Dermis blood vessel endothelial cell (primary cell): ENCODE measurements at regions not wholly inside any gene's neighbourhood (a gene's known extent, or its start where the extent isn't known, plus 50 kb on each side); places are given as distances from the start of the nearest gene placed in this dataset.

Experiments used
- DNase-seq: peaks from one replicate; pipeline ENCODE4 v3.0.0; 2010

DNA sequence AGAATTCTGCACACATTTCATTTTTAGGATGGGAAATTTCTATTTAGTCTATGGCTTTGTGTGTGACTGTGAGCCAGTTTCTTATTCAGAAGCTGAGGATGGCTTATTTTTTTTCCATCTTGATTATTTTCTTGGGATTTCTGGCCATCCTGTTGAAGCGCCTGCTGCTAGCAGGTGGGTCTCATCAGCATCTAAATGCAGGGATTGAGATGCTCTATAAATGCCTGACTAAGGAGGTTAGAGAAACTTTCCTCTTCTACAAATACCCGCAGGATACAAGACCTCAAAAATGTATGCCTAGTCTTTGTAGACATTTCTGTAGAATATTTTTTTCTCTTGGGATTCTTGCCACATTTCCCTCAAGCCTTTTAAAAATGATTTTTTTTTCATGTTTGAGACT, 138.0 kb upstream of the CCN2 start:
- no peak for DNase-seq

DNA sequence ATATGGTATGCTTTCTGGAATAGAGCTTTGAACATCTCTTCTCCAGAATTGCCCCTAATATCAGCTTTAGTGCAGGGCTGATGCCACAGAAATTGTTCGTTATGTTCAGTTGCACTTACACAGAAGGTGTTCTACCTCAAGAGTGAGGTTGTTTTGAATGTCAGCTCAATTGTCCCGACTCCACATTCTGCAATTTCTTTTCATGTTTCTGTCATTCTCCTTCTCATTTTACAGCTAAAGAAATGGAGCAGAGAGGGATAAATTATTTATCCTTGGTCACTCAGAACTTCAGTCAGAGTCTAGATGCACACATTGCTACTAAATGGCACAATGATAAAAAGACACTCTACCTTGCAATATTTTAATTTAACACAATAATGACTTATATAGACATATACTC, 137.0 kb upstream of the CCN2 start:
- no peak for DNase-seq

DNA sequence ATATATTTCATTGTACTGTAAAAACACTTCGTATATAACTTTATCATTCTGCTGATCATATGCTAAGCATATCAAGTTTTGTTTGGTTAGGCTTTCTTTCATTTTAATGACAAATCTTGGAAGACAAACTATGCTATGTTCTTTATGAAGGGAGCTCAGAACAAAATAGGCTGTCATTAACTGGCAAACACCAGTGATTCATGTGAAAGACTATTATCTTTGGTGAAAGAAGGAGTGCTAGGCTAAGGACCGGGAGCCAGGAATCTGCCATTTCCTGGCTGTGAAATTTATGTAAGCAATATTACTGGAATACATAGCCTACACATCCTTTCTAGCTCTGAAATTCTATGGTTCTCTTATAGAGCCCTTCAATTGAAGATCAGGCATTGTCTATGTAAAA, 136.2 kb upstream of the CCN2 start:
- DNase-seq, result peak; percentile 63

DNA sequence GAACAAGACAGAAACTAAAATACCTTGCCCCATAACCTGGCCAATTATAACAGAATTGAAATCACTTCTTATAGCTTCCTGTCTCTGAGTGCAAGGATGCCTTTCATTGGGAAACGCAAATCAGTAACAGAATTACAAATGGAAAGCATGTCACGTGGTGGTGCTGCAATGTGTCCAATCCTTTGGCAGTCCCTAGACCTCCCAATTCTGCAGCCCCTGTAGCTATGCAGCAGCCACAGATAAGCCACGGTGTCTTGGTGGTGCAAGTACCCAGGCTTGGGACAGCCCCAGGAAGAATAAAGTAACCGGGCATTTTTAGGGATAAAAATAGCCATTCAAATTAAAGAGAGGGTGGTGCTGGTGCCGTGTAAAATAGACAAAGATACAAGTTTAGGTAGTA, 134.6 kb upstream of the CCN2 start:
- DNase-seq, result peak; percentile 34

DNA sequence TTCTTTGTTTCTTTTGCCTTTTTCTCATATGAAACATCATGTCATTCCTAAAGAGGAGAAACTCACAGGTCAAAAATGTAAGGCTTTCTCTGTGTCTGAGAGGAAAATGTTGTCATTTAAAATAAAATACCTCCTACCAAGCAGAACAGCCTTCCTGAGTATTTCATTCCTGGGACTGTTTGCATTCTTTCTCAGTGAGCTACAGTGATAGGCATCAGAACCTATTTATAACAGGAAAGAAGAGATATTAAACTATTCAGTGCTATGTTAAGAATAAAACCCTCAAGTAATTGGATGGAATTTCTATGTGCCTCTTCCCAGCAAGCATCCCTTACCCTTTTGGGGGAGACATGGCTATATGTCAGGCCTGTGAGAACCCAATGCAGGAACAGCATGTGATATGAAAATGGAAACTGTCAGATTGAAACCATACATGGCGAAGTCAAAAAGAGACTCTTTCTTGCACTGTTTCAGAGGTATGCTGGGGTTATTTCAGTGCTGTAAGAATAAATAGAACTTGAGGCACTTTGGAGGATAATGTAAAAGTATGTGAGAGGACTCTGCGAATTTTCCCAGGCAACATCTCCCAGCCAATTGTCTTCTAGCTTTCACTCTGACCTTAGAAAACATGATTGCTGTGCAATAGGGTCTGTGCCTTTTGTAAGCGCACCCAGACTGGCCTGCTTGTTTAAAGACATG, 133.8 kb upstream of the CCN2 start:
- DNase-seq, result peak; percentile 95

DNA sequence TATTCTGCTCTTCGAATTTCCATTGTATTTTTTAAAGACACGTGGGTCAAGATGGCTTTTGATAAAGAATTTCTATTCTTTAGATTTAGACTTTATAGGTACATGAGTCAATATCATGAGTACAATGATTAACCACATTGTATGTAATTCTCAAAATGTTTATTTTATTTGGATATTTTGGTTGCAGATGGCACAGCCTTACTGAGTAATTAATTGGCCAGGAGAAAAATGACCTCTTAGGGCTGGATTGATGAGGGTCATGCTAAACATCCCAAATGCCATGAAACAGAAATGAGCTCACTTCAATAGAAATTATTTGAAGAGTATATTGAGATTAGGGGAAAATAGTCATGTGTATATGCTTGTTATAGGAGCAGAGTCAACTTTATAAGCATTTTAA, 131.2 kb upstream of the CCN2 start:
- no peak for DNase-seq

DNA sequence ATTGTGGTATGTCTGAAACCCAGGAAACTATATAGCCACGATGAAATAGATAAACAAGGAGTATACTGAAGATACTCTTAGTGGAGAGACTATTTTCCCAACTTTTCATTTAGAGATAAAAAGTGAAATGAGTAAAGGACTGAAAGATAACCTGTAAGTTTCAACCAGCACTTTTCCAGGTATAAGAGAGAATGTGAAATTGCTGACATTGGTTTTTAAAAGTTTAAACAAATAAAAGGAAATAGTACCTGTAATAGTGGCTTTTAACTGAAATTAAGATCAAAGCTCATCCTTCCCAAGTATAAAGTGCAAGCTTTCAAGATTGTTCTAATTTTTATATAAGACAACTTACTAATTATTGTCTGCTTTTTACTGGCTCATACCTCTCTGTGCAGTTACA, 130.2 kb upstream of the CCN2 start:
- no peak for DNase-seq

DNA sequence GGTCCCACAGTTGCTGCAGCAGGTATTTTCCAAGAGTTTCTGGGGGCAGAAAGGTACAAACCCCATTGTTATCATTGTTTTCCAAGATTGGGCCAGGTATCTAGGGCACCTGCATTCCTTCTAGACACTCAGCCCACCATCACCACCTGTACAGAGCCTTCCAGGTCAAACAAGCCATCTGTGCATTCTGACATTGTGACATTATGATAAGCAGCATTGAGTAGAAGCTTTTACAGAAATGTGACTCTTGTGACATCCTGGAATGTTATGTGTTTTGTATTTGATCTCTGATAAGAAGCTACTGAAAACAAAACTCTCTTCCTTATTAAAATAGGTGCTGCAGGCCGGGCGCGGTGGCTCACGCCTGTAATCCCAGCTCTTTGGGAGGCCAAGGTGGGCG, 128.1 kb upstream of the CCN2 start:
- DNase-seq, result no peak

DNA sequence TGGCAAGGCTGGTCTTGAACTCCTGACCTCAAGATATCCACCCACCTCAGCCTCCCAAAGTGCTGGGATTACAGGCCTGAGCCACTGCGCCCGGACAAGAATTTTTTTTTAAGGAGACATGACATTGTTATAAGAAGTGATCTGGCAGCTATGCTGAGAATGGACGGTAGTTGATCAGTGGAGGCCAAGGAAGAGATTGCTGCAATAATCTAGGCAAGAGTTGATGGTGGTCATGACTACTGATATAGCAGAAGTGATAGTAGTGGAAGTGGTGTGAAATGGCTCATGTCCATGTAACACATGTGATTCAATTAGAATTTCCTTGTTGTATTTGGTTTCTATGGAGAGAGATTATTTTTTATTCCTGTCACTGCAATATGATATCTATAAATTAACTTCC, 125.3 kb upstream of the CCN2 start:
- DNase-seq, result no peak

DNA sequence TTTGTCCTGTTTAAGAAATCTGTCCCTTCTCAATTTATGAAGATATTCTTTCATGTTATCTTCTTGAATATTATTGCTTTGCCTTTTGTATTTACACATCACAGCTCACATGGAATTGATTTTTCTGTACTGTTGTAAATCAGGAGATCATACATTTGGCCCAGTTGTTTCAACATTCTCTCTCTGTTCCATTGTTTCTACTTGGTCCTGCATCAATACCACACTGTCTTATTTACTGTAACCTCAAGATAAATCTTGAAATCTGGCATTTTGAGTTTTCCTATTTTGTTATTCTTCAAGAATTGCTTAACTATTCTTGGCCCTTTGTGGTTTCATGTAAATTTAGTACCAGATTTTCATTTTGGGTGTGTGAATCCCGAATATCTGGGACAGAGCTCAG, 121.7 kb upstream of the CCN2 start:
- no peak for DNase-seq

DNA sequence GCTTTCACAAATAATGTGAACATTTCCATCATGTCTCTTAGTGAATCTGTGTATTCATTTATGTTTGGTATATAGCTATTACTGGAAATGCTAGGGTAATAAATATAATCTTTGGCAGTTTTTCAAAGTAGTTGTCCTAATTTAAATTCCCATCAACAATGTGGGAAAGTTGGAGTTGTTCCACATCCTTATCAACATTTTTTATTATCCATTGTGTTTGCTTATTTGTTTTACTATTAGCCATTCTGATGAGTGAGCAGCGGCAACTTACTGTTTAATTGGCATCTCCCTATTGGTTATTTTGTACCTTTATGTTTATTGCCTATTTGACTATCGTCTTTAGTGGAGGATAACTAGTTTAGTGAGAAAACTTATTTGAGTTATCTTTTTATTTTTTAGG, 121.1 kb upstream of the CCN2 start:
- DNase-seq, result peak; percentile 75

DNA sequence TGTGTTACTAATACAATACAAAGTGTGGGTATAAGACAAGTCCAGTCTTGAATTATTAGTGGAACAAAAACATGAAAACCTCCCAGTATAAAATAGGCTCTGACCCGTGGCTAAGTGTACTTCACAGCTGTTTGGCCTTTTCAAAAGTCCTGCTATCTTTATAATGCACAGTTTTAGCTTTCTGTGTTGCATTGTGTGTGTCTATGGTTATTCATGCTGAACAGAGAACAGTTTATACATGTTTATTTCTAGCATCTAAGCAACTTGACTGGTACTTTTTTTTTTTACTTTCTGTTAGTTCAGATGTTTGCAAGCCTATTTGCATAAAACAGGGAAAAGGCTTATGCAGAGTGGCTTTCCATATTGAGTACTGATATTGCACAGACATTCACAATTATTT, 119.2 kb upstream of the CCN2 start:
- DNase-seq, result peak; percentile 25

DNA sequence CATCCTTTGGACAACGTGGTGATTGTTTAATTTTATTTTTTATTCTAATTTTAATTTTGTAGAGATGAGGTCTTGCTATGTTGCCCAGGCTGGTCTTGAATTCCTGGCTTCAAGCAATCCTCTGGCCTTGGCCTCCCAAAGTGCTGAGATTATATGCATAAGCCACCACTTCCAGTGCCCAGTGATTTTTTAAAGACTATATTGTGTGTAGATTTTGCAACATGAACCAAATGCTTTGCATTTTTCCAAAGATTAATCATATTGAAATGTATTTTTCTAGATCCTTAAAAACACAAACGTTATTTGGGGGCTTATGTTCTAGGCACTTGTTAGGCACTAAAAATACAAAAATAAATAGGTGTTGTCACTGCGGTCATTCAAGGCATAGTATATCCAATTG, 117.6 kb upstream of the CCN2 start:
- DNase-seq, result no peak

DNA sequence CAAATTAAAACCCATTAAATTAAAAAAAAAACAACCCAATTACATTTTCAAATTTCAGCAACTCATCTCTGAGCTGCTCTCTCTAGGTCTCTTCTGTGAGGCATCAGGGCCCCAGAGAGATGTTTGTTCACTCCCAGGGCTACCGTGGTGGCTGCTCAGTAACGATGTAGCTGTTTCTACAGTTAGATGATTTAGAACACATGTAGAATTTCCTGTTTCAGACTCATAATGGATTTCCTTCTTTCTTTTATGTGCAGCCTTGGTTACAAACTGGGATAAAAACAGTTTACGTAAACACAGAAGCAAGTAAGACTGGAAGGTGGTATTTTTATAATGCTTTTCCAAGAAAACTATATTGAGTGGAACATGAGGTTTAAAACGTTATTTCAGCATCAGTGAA, 116.1 kb upstream of the CCN2 start:
- DNase-seq, result peak; percentile 76

DNA sequence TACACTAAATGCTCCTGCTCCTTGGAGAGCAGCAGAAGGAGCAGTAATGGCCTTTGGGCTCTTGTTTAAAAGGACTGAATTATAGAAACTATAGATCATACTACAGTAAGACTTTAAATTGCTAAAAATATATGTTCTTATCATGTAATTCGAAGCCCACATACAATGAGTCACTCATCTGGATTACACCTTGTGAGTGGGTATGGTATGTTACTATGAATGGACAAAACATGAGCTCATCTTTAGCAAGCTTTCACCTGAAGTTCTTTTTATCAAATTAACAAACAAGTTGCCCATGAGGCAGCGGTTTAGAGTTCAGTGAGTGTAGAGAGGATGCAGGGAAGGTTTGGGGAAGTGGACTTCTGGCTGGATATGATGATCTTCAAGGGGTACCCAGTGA, 114.4 kb upstream of the CCN2 start:
- no peak for DNase-seq

DNA sequence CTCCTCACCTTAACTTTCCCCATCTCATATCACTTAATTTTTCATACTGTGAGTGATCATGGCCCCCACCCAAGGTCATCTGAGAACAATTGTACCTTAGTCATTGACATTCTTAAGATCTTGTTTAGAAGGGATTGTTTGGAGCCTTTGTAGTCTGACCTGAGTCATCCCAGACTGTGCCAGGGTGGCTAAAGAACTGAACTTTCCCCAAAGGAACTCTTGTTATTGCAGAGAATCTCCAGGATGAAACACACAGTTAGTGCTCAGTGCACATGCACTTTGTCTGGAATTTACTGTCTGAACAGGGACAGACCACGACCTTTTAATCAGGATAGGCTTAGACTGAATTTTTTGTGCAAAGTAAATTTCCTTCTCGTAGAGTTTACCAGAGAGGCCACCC, 112.6 kb upstream of the CCN2 start:
- DNase-seq, result peak; percentile 98

DNA sequence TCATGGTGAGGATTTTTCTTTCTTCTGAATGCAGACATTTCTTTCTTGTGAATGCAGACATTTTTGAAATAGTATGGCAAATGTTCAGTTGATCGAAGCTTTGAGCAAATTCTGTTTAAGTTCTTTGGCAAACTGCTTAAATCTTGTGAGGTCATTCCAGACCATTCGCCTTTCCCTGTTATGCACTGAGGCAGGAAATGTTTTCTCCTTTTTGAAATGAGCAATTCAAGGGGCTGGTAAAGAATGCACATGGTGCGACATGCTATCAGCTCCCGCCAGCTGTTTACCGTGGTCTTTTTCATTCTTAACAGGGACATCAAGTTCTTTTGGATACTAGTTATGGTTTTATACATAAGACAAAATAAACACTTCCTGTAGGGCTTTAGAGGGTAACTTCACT, 112.0 kb upstream of the CCN2 start:
- peak; percentile 96 for DNase-seq

DNA sequence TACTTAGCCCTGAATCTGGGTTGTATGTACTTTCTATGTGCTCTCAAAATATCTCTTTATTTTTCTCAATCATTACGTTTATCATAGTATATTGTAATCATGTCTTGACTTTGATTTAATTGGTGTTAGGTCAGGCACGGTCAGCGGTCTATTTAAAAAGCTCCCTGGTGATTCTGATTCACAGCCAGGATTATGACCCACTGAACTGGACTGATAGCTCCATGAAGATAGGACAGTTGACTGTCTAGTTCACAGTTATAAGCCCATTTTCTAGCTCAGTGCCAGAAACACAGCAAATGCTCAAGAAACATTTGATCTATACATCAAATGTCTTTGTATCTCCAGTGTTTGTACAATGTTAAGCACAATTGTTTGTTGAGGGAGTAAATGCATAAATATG, 111.5 kb upstream of the CCN2 start:
- peak; percentile 73 for DNase-seq

DNA sequence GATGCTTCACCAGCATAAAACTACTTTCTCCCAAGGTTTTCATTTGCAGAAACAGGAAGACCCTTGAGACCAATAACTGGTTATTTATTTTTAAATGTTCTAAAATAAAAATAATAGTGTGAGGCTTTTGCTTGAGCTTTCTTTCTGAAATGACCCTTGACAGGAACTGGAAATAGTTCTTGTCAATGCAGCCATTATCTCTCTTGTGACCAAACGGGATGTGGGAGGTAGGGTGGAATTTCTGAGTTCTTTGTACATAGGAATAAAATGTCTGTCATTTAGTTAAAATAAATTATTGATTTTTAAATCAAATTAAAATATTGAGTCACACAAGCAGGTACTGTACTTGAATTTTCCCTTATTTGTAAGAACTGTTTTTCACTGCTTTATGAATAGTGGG, 110.2 kb upstream of the CCN2 start:
- DNase-seq, result no peak

DNA sequence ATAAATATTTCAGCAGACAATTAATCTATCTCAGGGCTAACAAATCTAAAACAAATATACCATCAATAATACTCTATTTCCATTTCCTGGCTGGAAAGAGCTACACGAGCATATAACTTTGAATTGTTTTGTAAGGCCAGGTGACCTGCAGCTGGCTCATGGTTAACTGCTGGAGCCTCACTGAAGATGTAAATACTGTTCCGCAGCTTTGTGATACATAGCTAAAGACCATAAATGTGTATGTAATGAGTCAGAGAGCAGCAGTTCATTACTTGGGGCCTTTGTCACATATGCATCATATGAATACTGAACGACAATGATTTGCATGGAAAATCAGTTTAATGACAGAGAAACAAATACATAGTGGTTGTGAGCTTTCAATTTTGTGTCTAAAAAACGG, 109.4 kb upstream of the CCN2 start:
- peak; percentile 84 for DNase-seq

DNA sequence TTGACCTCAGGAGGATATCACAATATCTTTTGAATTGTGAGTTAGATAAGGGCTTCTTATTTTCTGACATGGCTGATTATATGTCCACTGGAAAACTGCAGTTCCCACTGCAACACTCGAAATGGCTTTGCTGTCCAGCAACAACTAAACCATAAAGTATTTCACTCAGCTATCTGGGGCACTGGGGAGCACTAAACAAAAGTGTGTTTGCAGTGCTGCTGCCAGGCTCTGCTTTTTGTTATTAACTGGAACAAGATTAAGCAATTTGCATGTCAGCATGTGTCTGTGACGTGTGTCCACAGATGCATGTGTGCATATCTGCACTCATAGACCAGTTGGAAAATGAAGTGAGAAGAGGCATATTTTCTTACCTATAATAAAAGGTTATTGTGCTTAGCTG, 107.8 kb upstream of the CCN2 start:
- DNase-seq, result no peak

DNA sequence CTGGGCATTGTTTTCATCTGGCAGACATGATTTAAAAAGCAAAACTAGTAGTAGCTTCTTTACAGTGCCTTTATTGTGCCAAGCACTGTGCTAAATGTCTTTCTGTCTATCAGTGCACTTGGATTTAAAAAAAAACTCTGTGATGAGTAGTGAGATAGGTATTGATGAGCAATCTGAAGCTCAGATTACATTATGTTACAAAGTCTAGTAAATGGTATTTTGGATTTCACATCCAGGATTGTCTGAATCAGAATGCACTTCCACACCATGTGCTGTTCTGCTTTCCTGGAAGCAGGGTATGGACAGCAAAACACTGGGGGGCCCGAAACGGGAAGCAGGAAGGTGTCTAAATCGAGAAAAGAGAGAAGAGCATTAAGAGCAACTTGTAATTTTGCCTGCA, 103.4 kb upstream of the CCN2 start:
- no peak for DNase-seq

DNA sequence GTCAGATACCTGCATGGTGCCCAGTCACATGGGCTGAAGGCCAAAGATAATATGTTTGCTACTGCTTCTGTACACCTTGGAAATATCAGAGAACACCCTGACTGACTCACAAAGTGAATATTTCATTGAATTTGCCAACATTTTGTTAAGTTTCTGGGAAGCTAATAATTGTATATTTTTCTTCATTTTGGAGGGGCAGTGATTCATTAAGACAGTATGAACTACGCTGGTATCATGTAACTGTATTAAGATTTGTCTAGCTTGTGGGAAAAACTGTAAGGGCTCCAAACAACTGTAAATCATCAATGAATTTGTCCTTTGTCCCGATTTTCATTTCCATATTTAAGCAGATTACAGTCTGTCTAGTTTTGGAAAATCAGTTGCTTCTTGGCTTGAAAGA, 102.3 kb upstream of the CCN2 start:
- DNase-seq, result no peak

DNA sequence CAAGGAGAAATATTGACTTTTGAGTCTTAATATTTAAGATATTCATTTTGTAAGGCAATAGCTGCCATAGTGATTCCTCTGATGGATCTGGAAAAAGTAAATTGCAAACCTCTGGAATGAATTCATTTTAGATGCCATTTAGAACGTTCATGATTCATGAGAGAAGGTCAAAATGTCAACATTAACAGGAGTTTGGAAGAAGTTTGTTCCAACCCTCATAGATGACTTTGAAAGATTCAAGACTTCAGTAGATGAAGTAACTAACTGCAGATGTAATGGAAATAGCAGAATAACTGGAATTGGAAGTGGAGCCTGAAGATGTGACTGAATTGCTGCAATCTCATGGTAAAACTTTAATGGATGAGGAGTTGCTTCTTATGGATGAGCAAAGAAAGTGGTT, 100.9 kb upstream of the CCN2 start:
- no peak for DNase-seq

DNA sequence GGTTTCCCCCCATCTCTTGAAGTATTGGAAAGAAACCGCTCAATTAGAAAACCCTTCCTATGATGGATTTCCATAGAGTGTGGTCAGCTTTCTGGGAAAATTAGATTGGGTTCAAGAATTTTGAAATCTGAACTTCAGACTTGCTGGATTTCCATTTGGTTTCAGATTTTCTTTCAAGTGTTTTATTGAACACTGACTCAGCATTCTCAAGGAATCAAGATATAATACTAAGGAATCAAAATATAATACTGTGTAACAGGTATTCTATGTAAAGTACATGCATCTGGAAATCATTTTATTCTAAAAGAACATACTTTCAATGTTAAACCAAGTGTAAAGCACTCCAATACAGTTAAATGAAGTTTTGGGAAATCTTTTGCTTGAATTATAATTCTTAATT, 94.7 kb upstream of the CCN2 start:
- no peak for DNase-seq

DNA sequence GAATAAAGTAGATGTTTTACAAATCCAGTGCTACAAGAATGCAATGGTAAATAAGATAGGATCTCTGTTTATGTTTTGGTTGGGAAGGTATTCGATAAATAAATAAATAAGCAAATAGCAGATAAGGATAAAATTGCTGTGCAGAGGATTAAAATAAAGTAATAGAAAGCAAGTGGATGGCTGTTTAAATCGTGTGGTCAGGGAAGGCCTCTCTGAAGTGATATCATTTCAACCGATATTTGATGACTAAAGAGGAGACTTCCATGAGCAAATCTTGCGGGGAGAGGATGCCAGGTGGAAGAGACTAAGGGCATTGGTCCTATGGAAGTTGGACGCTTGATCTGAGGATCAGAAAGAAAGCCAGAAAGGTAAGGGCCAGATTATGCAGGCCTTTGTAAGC, 92.0 kb upstream of the CCN2 start:
- DNase-seq, result no peak
